PC-3 (cell line): ENCODE measurements at regions not wholly inside any gene's neighbourhood (a gene's known extent, or its start where the extent isn't known, plus 50 kb on each side); places are given as distances from the start of the nearest gene placed in this dataset.
A peak's percentile ranks its signal among the peaks of the same experiment; 100 is the strongest.

Experiments used
- ATAC-seq: fragments of 200-7000 bp; cut with Tn5 transposase; 2 replicates; pipeline ENCODE4 v1.9.1; 2020; ENCODE audit warnings: mild to moderate bottlenecking, moderate library complexity
- BruUV-seq: library from RNA; stranded (reverse); fragments of 400-500 nt; replicated peaks from 2 replicates; lab custom pipeline; 2021; lab: Mats Ljungman, UMichigan
- CTCF ChIA-PET: fragments of 300-600 bp; sonication (Branson Sonifier 250); formaldehyde crosslinking; loops from one replicate; lab custom pipeline; 2022; ENCODE audit warnings: antibody characterized with exemption; lab: Charles Lee
- POLR2A ChIA-PET: fragments of 300-600 bp; sonication (Branson Sonifier 250); formaldehyde crosslinking; loops from one replicate; lab custom pipeline; 2022; ENCODE audit warnings: antibody characterized with exemption; ENCODE audit not compliant: unreplicated experiment; lab: Charles Lee
- DNase-seq: peaks from one replicate; pipeline ENCODE4 v3.0.0-alpha.2; 2015
- H2AFZ ChIP-seq: fragments of 300-600 bp; sonication (generic); 2 replicates; pipeline ENCODE4 v1.6.0; 2016; ENCODE audit warnings: antibody characterized with exemption, low read length
- H3F3A ChIP-seq: fragments of 300-600 bp; sonication (generic); one replicate; pipeline ENCODE4 v1.6.0; 2017; ENCODE audit warnings: antibody characterized with exemption, low read length, control low read depth, mild to moderate bottlenecking; ENCODE audit not compliant: unreplicated experiment
- H3K27ac ChIP-seq: fragments of 300-600 bp; sonication (generic); 2 replicates; pipeline ENCODE4 v1.5.1; 2016; ENCODE audit warnings: mild to moderate bottlenecking, low read length
- H3K27me3 ChIP-seq: fragments of 300-600 bp; sonication (generic); 2 replicates; pipeline ENCODE4 v1.6.1; 2016; ENCODE audit warnings: low read length, mixed read lengths
- H3K36me3 ChIP-seq: fragments of 300-600 bp; sonication (generic); 2 replicates; pipeline ENCODE4 v1.6.1; 2016; ENCODE audit warnings: low read depth, mixed run types, low read length, mixed read lengths
- H3K4me1 ChIP-seq: fragments of 300-600 bp; sonication (generic); 2 replicates; pipeline ENCODE4 v1.5.1; 2016; ENCODE audit warnings: low read length; ENCODE audit not compliant: insufficient read depth
- H3K4me2 ChIP-seq: fragments of 300-600 bp; sonication (generic); 2 replicates; pipeline ENCODE4 v1.6.0; 2016; ENCODE audit warnings: low read length
- H3K4me3 ChIP-seq: fragments of 300-600 bp; sonication (generic); 2 replicates; pipeline ENCODE4 v1.5.1; 2016; ENCODE audit warnings: mild to moderate bottlenecking, low read length, mixed read lengths
- H3K79me2 ChIP-seq: fragments of 300-600 bp; sonication (generic); 2 replicates; pipeline ENCODE4 v1.6.1; 2017; ENCODE audit warnings: low read length, mixed read lengths
- H3K9ac ChIP-seq: fragments of 300-600 bp; sonication (generic); 2 replicates; pipeline ENCODE4 v1.6.0; 2016; ENCODE audit warnings: mild to moderate bottlenecking, low read length
- H3K9me2 ChIP-seq: fragments of 300-600 bp; sonication (generic); replicated peaks from 2 replicates; pipeline ENCODE4 v1.6.1; 2016; ENCODE audit warnings: mixed run types, low read length, mixed read lengths
- H3K9me3 ChIP-seq: fragments of 300-600 bp; sonication (generic); 2 replicates; pipeline ENCODE4 v1.6.1; 2016; ENCODE audit warnings: low read length, mixed read lengths
- H4K20me1 ChIP-seq: fragments of 300-600 bp; sonication (generic); 2 replicates; pipeline ENCODE4 v1.6.1; 2016; ENCODE audit warnings: low read length, mixed read lengths
- EZH2 ChIP-seq: fragments of 300-600 bp; sonication (generic); IDR thresholded peaks from one replicate; pipeline ENCODE4 v1.6.1; 2017; ENCODE audit warnings: antibody characterized with exemption, mild to moderate bottlenecking, low read length; ENCODE audit not compliant: unreplicated experiment
- EZH2phosphoT487 ChIP-seq: fragments of 300-600 bp; sonication (generic); IDR thresholded peaks from 2 replicates; pipeline ENCODE4 v1.6.1; 2018; ENCODE audit warnings: mild to moderate bottlenecking, antibody characterized with exemption, low read length, borderline replicate concordance
- intact Hi-C: fragments of 100-400 bp; cut with micrococcal nuclease; formaldehyde crosslinking; loops from 2 replicates; pipeline ENCODE4 v1.9.0; 2023
- TF ChIP-seq, protein P1 (sequence below): fragments of 300-600 bp; sonication (generic); conservative IDR thresholded peaks from 2 replicates; pipeline ENCODE4 v1.5.1; 2017; ENCODE audit warnings: antibody characterized with exemption, low read depth, mild to moderate bottlenecking, low read length

GRCh38 chr20:51953731-51954340, 151.5 kb upstream of the SALL4 start:
- Histone ChIP-seq H3K27ac (no peak overlapping the region), H3K4me2 (no peak overlapping the region), H3K4me3 (no peak overlapping the region), H3K4me1 (no peaks in the 10 kb centered on the region), H2AFZ (no peak overlapping the region), H3K27me3 (no peaks in the 10 kb centered on the region), H3K9me3 (no peaks in the 10 kb centered on the region), H3K9me2 (no peaks in the 10 kb centered on the region), H4K20me1 (no peaks in the 10 kb centered on the region), H3K36me3 (no peaks in the 10 kb centered on the region), H3F3A (no peaks in the 10 kb centered on the region), H3K79me2 (no peaks in the 10 kb centered on the region), H3K9ac (no peak overlapping the region)
- POLR2A ChIA-PET = no interaction called here
- intact Hi-C loops = no loop called here
- TF ChIP-seq EZH2 (no peak), EZH2phosphoT487 (no peak)
- TF ChIP-seq, protein P1, sequence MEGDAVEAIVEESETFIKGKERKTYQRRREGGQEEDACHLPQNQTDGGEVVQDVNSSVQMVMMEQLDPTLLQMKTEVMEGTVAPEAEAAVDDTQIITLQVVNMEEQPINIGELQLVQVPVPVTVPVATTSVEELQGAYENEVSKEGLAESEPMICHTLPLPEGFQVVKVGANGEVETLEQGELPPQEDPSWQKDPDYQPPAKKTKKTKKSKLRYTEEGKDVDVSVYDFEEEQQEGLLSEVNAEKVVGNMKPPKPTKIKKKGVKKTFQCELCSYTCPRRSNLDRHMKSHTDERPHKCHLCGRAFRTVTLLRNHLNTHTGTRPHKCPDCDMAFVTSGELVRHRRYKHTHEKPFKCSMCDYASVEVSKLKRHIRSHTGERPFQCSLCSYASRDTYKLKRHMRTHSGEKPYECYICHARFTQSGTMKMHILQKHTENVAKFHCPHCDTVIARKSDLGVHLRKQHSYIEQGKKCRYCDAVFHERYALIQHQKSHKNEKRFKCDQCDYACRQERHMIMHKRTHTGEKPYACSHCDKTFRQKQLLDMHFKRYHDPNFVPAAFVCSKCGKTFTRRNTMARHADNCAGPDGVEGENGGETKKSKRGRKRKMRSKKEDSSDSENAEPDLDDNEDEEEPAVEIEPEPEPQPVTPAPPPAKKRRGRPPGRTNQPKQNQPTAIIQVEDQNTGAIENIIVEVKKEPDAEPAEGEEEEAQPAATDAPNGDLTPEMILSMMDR = no peak
- DNase-seq = no peak
- CTCF ChIA-PET = no interaction called here
- BruUV-seq = no TSS peak
- ATAC-seq = peak; percentile 27

DNA sequence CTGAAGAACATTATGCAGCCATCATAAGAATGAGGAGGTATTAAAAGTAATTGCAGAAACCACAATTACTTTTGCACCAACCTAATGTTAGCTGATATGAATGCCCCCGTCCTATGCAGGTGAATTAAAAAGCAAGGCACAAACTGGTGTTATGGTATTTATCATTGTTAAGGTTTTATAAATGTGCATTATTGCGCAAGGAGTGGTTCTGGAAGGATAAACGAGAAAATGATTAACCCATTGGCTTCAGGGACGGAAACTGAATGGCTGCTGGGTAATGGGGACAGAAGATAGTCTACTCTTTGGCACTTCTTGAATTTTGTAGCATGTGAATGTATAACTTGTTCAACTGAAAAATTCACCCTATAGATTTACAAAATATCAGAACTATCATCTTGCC, 148.6 kb upstream of the SALL4 start:
- Histone ChIP-seq H4K20me1 (no peaks in the 10 kb centered on the region), H3K9me3 (no peaks in the 10 kb centered on the region), H3K27me3 (no peaks in the 10 kb centered on the region), H3K27ac (no peak overlapping the region), H3K36me3 (no peaks in the 10 kb centered on the region), H3K9ac (no peak overlapping the region), H3K4me3 (no peak overlapping the region), H3K79me2 (no peaks in the 10 kb centered on the region), H2AFZ (no peak overlapping the region), H3K9me2 (no peaks in the 10 kb centered on the region), H3F3A (no peaks in the 10 kb centered on the region), H3K4me2 (no peak overlapping the region), H3K4me1 (no peaks in the 10 kb centered on the region)
- ChIA-PET POLR2A (no interaction called here), CTCF (no interaction called here)
- BruUV-seq = no TSS peak
- intact Hi-C loops = no loop called here
- ATAC-seq (no peak), DNase-seq (no peak)
- TF ChIP-seq EZH2 = no peak
- no peak for TF ChIP-seq EZH2phosphoT487
- TF ChIP-seq, protein P1 = no peak

DNA sequence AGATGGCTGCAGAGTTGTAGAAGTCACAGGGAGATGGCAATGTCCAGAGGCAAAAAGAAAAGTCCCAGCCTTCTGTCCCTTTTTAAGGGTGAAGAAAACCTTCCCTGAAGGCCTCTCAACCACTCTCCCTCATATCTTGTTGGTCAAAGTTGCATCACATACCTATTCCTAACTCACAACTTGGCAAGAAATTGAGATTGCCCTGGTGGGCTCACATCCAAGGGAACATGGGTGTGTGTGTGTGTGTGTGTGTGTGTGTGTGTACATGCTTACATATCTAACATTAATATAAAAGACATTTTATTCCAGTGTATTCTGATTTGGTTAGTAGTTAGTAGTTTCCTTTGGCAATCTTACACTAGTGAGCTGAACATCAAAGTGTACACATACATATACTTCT, 144.3 kb upstream of the SALL4 start:
- H2AFZ ChIP-seq = no peak overlapping the region
- no peak overlapping the region for H3K4me2 ChIP-seq
- ChIA-PET CTCF (no interaction called here), POLR2A (no interaction called here)
- intact Hi-C loops = no loop called here
- no peak overlapping the region for H3K27ac ChIP-seq
- H3K4me3 ChIP-seq = no peak overlapping the region
- H3K36me3 ChIP-seq = no peaks in the 10 kb centered on the region
- no peaks in the 10 kb centered on the region for H3K4me1 ChIP-seq
- no peaks in the 10 kb centered on the region for H3F3A ChIP-seq
- TF ChIP-seq, protein P1 = no peak
- TF ChIP-seq EZH2 = no peak
- TF ChIP-seq EZH2phosphoT487 = no peak
- H3K27me3 ChIP-seq = no peaks in the 10 kb centered on the region
- no peak overlapping the region for H3K9ac ChIP-seq
- no peaks in the 10 kb centered on the region for H3K79me2 ChIP-seq
- DNase-seq (no peak), ATAC-seq (no peak)
- no peaks in the 10 kb centered on the region for H4K20me1 ChIP-seq
- H3K9me3 ChIP-seq = no peaks in the 10 kb centered on the region
- no TSS peak for BruUV-seq
- H3K9me2 ChIP-seq = no peaks in the 10 kb centered on the region
